A549 (cell line): ENCODE measurements at regions not wholly inside any gene's neighbourhood (a gene's known extent, or its start where the extent isn't known, plus 50 kb on each side); places are given as distances from the start of the nearest gene placed in this dataset.

Source experiments
- CTCF ChIP-seq: fragments of >200 bp; sonication (Bioruptor Twin); formaldehyde crosslinking; IDR thresholded peaks from 3 replicates; pipeline ENCODE4 v1.5.1; 2016
- EP300 ChIP-seq, 2 experiments: fragments of >200 bp; sonication (Bioruptor Twin); formaldehyde crosslinking; IDR thresholded peaks; 2 replicates in 1 of 2; 3 replicates in 1 of 2; pipeline ENCODE4 v1.6.1; 2016 to 2017
- HMGXB4 ChIP-seq: fragments of 250-450 bp; sonication (Bioruptor Pico); IDR thresholded peaks from 2 replicates; pipeline ENCODE4 v1.5.0; 2021; ENCODE audit warnings: mild to moderate bottlenecking, moderate library complexity, borderline replicate concordance
- MYC ChIP-seq: IDR thresholded peaks from 2 replicates; pipeline ENCODE4 v1.6.1; 2012; ENCODE audit warnings: mild to moderate bottlenecking, inconsistent platforms, low read length, improper control_type of control experiment, borderline replicate concordance
- POLR2A ChIP-seq: IDR thresholded peaks from 2 replicates; pipeline ENCODE4 v1.6.1; 2012; ENCODE audit warnings: mild to moderate bottlenecking, low read length
- RAD21 ChIP-seq, 2 experiments: fragments of >200 bp in 1 of 2; sonication (Bioruptor Twin) in 1 of 2; formaldehyde crosslinking in 1 of 2; IDR thresholded peaks in 1 of 2; conservative IDR thresholded peaks in 1 of 2; 2 replicates in 1 of 2; 3 replicates in 1 of 2; pipeline ENCODE4 v1.6.1; 2012 to 2018; ENCODE audit warnings: inconsistent platforms in 1 of 2
- RARB ChIP-seq: fragments of 250-450 bp; sonication (Bioruptor Pico); IDR thresholded peaks from 2 replicates; pipeline ENCODE4 v1.8.0; 2021; ENCODE audit warnings: mild to moderate bottlenecking, moderate library complexity

- TF ChIP-seq EP300 (IDR thresholded peaks at IDR 0.05) (no peak), HMGXB4 (CRISPR knock-in tag) (no peak), CTCF (no peak), RAD21 (conservative IDR thresholded peaks at IDR 0.05 in 1 of 2, IDR thresholded peaks at IDR 0.05 in 1 of 2) (no peak), RARB (CRISPR knock-in tag) (no peak), MYC (no peak), POLR2A (no peak)
Observed at GRCh38 chrX:39440799-39441284, 639.6 kb downstream of the MID1IP1 start.
